ENCODE measurements at regions not wholly inside any gene's neighbourhood (a gene's known extent, or its start where the extent isn't known, plus 50 kb on each side); places are given as distances from the start of the nearest gene placed in this dataset.
"Not testable (repeated sequence)": the region's sequence is repeated elsewhere in the genome, so short reads cannot be mapped to it uniquely, and the experiment has no call there.

DNA sequence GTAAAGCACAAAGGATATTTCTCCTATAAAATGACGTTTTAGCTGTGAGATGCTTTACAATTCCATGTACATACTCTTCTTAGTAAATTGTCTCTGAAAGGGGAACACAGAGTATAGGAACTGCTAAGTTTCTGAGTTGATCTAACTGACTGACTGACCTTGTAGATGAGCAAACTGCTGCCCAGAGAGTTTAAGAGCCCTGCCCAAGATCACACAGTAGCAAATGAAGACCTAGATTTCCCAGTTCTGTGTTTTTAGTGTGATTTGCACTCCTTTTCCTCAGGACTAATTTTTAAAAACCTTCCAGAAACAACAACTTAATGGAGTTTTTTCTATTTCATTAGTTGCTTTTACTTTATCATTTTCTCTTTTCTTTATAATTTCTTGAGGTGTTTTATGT lies 247.7 kb downstream of the PDCD6IP start:
- TF ChIP-seq CTCF (conservative IDR thresholded peaks at IDR 0.05): no peak
- TF ChIP-seq ZFX (IDR thresholded peaks at IDR 0.05): no peak
- no peak overlapping the region for H3K27ac ChIP-seq

DNA sequence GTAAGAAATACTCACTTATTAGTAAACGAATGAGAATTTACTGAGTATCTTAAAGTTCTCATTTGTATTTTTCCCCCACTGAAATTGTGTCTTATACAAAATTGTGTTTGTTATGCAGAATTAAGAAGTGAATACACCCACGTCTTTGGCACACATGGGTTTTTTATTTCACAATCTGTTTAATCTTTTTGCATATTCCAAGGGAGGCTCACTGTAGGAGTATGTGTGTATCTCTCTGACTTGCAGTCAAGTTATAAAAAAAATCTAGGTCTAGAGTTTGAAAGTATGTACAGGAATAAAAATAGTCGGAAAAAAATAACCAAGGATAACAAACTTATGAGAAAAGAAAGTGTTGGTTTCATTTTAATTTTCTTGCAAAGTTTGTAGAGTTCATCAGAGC lies 255.2 kb downstream of the PDCD6IP start:
- H3K27ac ChIP-seq: no peak overlapping the region
- TF ChIP-seq ZFX (IDR thresholded peaks at IDR 0.05) (no peak), CTCF (conservative IDR thresholded peaks at IDR 0.05) (no peak)

DNA sequence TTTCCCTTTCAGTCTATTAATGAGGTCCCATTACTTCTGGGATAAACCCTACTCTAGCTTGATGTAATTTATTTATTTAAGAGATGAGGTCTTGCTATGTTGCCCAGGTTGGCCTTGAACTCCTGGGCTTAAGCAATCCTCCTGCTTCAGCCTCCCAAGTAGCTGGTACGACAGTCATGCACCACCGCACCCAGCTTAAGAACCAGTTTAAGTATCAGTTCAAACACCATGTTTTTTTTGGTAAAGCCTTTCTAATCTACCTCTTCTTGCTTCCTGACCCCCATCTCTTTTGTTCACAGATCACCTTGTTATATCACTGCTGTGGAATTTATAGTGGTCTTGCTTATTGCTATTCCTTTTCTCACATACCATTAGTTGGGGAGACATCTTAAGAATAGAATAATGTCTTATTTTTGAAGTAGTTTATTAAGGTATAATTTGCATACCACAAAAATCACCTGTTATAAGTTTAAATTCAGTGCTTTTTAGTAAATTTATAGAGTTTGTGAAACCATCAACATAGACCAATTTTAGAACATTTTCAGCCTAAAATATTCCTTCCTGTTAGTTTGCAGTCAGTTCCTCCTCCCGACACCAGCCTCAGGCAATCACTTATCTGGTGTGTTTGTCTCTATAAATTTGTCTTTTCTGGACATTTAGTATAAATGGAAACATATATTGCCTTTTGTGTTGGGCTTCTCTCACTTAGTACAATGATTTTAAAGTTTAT lies 257.9 kb downstream of the PDCD6IP start:
- no peak overlapping the region for H3K27ac ChIP-seq
- no peak for TF ChIP-seq CTCF (conservative IDR thresholded peaks at IDR 0.05)
- TF ChIP-seq ZFX (IDR thresholded peaks at IDR 0.05): no peak

- H3K27ac ChIP-seq: no peak overlapping the region
- no peak for TF ChIP-seq ZFX (IDR thresholded peaks at IDR 0.05)
Measured at GRCh38 chr3:34056951-34057390, 258.5 kb downstream of the PDCD6IP start.

DNA sequence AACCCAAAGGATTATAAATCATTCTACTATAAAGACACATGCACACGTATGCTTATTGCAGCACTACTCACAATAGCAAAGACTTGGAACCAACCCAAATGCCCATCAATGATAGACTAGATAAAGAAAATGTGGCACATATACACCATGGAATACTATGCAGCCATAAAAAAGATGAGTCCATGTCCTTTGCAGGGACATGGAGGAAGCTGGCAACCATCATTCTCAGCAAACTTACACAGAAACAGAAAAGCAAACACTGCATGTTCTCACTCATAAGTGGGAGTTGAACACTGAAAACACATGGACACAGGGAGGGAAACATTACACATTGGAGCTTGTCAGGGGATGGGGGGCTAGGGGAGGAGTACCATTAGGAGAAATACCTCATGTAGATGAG lies 262.6 kb downstream of the PDCD6IP start:
- H3K27ac ChIP-seq: not testable (repeated sequence)

- TF ChIP-seq ZFX (IDR thresholded peaks at IDR 0.05): no peak
- no peak for TF ChIP-seq CTCF (conservative IDR thresholded peaks at IDR 0.05)
- no peak overlapping the region for H3K27ac ChIP-seq
Measured at GRCh38 chr3:34065901-34066300, 267.5 kb downstream of the PDCD6IP start.

GRCh38 chr3:34066328-34066727 lies 267.9 kb downstream of the PDCD6IP start:
- no peak for TF ChIP-seq CTCF (conservative IDR thresholded peaks at IDR 0.05)
- TF ChIP-seq ZFX (IDR thresholded peaks at IDR 0.05): no peak
- no peak overlapping the region for H3K27ac ChIP-seq

DNA sequence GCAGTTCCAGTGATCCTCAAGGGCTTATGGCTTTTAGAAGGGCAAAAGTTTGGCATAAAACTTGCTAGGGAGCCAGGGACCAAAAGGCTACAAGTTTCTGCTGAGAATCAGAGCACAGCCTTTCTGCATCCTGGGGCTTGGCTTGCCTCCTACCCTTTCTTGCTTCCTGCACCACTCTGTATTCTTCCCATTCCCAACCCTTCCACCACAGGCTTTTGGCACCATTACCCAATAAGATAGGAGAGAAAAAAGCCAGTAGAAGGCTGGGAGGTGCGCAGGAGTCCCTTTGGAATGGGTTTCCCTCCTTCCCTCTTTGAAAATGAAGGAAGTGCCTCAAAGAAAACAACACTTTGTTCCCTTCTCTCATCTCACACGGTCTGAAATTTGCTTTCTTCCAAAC lies 268.6 kb downstream of the PDCD6IP start:
- no peak for TF ChIP-seq CTCF (conservative IDR thresholded peaks at IDR 0.05)
- TF ChIP-seq ZFX (IDR thresholded peaks at IDR 0.05): no peak
- H3K27ac ChIP-seq: no peak overlapping the region
